Choroid plexus epithelial cell (primary cell): ENCODE measurements at regions not wholly inside any gene's neighbourhood (a gene's known extent, or its start where the extent isn't known, plus 50 kb on each side); places are given as distances from the start of the nearest gene placed in this dataset.

Experiments used
- DNase-seq: peaks from one replicate; pipeline ENCODE4 v3.0.0-alpha.2; 2010; ENCODE audit warnings: low read depth
- H3K4me3 ChIP-seq: 2 replicates; pipeline ENCODE4 v1.5.1; 2011; ENCODE audit warnings: low read depth, mild to moderate bottlenecking, control low read depth, low read length, moderate library complexity
- TF ChIP-seq, protein P1 (sequence below): conservative IDR thresholded peaks from 2 replicates; pipeline ENCODE4 v1.5.1; 2011; ENCODE audit warnings: low read depth, mild to moderate bottlenecking, control low read depth, inconsistent platforms, low read length, moderate library complexity

DNA sequence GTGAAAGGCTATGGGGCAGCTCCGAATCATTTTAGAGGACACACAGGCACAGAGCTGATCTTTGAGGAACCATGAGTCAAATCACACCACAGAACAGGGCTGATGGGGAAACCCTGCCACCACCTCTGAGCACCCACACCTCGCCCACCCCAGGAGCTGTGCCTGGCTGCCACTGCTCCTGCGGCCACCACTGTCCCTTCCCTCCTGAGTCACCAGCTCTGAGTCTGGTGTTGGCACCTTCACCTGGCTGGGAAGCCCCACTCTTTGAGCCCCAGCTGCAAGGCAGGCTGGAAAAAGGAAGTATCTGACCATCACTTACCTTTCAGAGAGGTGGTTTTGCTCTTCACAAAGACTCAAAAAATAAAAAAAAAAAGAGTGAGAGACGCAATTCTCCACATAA is 63.6 kb upstream of the MEF2A start:
- TF ChIP-seq, protein P1, sequence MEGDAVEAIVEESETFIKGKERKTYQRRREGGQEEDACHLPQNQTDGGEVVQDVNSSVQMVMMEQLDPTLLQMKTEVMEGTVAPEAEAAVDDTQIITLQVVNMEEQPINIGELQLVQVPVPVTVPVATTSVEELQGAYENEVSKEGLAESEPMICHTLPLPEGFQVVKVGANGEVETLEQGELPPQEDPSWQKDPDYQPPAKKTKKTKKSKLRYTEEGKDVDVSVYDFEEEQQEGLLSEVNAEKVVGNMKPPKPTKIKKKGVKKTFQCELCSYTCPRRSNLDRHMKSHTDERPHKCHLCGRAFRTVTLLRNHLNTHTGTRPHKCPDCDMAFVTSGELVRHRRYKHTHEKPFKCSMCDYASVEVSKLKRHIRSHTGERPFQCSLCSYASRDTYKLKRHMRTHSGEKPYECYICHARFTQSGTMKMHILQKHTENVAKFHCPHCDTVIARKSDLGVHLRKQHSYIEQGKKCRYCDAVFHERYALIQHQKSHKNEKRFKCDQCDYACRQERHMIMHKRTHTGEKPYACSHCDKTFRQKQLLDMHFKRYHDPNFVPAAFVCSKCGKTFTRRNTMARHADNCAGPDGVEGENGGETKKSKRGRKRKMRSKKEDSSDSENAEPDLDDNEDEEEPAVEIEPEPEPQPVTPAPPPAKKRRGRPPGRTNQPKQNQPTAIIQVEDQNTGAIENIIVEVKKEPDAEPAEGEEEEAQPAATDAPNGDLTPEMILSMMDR, result no peak
- H3K4me3 ChIP-seq, result no peak overlapping the region
- DNase-seq, result no peak

DNA sequence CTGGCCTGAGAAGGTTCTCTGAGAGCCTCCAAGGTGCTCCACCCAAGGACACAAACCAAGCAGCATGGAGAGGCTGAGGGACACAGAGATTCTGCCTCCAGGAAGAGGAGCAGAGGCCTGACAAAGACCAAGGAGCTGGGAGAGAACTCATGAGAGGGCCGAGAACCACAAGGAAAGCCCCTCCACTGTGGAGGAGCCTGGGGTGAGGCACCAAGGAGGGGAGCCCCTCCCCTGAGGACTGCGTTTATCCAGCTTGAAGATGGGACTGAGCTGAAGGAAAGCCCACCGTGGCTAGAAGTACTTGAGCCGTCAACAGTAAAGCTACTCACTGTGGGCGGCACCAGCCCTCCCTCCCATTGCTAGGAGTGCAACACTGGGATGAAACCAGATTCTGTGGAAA is 63.1 kb upstream of the MEF2A start:
- DNase-seq, result no peak
- TF ChIP-seq, protein P1, result no peak
- H3K4me3 ChIP-seq, result no peak overlapping the region

DNA sequence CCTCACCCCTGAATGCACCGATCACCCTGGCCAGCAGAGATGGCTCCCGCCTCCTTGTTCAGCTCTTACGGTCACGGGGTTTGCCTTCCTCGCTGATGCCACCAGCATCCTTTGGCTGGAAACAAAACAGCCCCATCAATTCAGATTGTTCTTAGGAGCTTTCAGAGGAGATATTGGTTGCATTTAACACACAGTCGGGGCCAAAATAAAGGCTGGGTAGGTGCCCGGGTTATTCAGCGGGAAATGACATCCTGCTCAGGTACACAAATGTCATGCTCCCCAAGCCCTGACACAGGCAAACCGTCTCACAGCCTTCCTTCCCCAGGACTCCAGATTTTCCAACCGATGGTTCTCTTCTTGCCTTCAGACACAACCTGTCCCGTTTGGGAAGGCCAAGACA is 62.4 kb upstream of the MEF2A start:
- no peak overlapping the region for H3K4me3 ChIP-seq
- no peak for DNase-seq
- TF ChIP-seq, protein P1, result no peak

DNA sequence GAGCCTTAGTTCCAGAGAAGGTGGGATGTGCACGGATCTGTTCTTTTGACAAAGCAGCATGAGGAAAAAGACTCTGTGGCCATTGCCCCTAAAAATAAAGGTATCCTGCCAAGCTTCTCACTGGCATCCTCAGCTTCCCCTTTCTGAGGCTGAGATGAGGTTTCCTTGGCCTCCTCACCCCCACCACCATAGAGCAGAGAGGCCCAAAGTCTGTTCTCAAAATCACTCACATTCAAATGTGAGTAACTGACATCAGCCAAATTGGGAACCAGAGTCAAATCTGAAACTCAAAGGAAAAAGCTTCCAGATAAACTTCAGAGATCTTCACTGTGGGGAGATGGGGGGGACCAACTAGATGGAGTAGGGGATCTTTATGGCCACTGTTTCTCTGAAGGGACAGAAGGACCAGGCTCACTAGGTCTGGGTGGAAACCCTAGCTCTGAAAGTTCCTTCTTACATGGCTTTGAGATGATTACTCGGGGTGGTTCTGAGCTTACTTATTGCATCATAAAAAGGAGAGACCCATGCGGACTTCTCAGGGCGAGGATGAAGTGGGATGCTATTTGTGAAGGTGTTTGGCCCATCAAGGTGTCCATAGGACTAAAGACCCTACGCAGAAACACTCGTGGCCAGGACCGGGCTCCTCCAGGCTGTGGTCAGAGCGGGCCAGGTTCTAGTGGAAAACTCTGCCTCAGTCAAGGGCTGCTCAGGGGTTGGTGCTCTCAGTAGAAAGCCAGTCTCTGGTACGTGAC is 61.5 kb upstream of the MEF2A start:
- TF ChIP-seq, protein P1, result no peak
- DNase-seq, result no peak

DNA sequence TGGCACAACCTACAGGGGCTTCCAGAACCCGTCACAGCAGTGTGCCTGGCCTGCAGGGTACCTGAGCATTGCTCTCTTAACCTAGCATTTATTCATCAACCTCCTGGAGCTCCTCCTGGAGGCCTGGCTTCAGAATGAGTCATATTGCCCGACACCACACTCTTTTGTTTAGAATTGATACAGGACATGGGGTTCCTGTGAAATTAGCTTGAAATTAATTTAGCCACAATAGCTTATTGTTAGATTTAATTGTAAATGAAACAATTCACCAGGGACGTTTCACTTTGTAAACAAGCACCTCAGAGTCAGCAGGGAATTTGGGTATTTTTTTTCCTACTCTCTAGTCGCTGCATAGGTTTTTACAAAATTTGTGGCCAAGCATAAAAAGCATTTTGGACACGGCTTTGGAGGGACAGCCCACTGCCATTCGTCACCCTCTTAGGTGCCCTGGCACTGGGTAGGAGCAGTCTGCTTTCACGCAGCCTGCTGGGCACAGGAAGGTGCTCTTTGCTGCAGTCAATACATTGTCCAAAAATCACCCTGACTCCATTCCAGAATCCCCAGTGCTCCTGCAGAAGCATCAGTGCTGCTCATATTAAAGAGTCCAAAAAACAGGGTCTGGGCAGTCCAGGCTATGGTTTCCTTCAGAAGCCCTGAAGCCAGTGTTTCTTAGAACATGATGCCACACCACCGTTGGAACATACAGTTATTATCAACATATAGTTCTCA is 60.8 kb upstream of the MEF2A start:
- DNase-seq, result peak; percentile 50
- TF ChIP-seq, protein P1, result peak; percentile 48
- H3K4me3 ChIP-seq, result no peak overlapping the region

More for the DNA sequence above, 61.5 kb upstream of the MEF2A start:
- H3K4me3 ChIP-seq, result no peak overlapping the region

DNA sequence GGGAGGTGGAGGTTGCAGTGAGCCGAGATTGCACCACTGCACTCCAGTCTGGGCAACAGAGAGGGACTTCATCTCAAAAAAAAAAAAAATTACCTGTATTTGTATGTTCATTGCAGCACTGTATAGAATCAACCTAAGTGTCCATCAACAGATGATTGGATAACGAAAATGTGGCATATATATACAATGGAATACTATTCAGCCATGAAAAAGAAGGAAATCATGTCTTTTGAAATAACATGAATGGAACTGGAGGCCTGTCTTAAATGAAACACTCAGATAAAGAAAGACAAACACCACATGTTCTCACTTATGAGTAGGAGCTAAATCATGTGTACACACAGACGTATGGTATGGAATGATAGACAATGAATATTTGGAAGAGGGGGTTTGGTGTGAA is 59.4 kb upstream of the MEF2A start:
- TF ChIP-seq, protein P1, result no peak
- H3K4me3 ChIP-seq, result no peak overlapping the region
- DNase-seq, result no peak
